ENCODE measurements at regions not wholly inside any gene's neighbourhood (a gene's known extent, or its start where the extent isn't known, plus 50 kb on each side); places are given as distances from the start of the nearest gene placed in this dataset.

DNA sequence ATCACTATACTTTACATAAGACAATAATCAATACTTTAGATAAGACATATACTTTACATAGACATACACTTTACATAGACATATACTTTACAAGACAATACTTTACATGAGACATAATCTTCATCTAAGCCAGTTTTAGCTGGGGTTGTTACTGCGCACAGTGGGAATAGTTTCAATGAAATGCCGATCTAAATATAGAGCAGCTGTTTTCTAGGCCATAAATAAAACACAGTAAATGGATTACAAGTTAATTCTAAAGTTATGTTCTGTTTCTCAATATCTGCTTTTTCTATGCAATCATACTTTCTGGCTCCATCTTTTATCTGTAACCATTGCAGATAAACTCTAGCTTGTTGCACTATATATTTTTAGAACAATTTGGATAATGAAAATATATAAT, 1470.6 kb upstream of the PABPC4L start:
- H2BK120ac ChIP-seq (ENCODE audit: low read depth, low read length) = no peak overlapping the region
- H3K27ac ChIP-seq (ENCODE audit: insufficient read depth, low read length) = no peak overlapping the region
- DNase-seq (no peak), ATAC-seq (ENCODE audit: low read depth) (no peak)
- no peak overlapping the region for H2AFZ ChIP-seq (replicated peaks; ENCODE audit: low read length, poor library complexity)
- no peak overlapping the region for H2BK5ac ChIP-seq (ENCODE audit: low read depth, low read length, poor library complexity, severe bottlenecking)
- H3K4me1 ChIP-seq (ENCODE audit: control insufficient read depth, insufficient read depth, low read length) = no peaks in the 10 kb centered on the region
- no peak overlapping the region for H4K91ac ChIP-seq (ENCODE audit: insufficient read depth, low read depth, low read length)
- no peak overlapping the region for H2AK9ac ChIP-seq (replicated peaks; ENCODE audit: low read depth, low read length, poor library complexity)
- no peak overlapping the region for H3K4me2 ChIP-seq (ENCODE audit: low read depth, low read length)
- H2AK5ac ChIP-seq (ENCODE audit: low read depth, low read length) = no peak overlapping the region
- H3K27me3 ChIP-seq (ENCODE audit: control insufficient read depth, insufficient read depth, low read length) = no peaks in the 10 kb centered on the region
- TF ChIP-seq SMC3 (IDR thresholded peaks at IDR 0.05; ENCODE audit: low read depth, low read length) (no peak), RAD21 (IDR thresholded peaks at IDR 0.05; ENCODE audit: low read length) (no peak), CHD1 (IDR thresholded peaks at IDR 0.05; ENCODE audit: low read depth, low read length) (no peak)
- dilution Hi-C loops (cut with HindIII; ENCODE audit: low sequenced_read_pairs, unreplicated experiment) (no loop called here), intact Hi-C loops (cut with micrococcal nuclease) (no loop called here), in situ Hi-C loops (cut with MboI; ENCODE audit: low sequenced_read_pairs) (no loop called here)
- H3K9me3 ChIP-seq (ENCODE audit: control insufficient read depth, insufficient read depth, low read length) = no peaks in the 10 kb centered on the region
- no peak overlapping the region for H3K4me3 ChIP-seq (ENCODE audit: insufficient read depth, low read depth, low read length)
- no peak overlapping the region for H2BK20ac ChIP-seq (ENCODE audit: low read depth, low read length)
- H3K4ac ChIP-seq (ENCODE audit: low read depth, low read length) = no peak overlapping the region
- no peak overlapping the region for H3K18ac ChIP-seq (ENCODE audit: low read depth, low read length)
- H3K9ac ChIP-seq (ENCODE audit: low read depth, low read length) = no peak overlapping the region
- BruUV-seq (replicated peaks) = no TSS peak
- no peak overlapping the region for H3K14ac ChIP-seq (replicated peaks; ENCODE audit: low read depth, low read length)
- no peaks in the 10 kb centered on the region for H3K9me1 ChIP-seq (ENCODE audit: insufficient read depth, low read length)
- H4K20me1 ChIP-seq (ENCODE audit: insufficient read depth, low read length) = no peaks in the 10 kb centered on the region
- H4K5ac ChIP-seq (ENCODE audit: low read depth, low read length) = no peak overlapping the region
- H3K56ac ChIP-seq (ENCODE audit: extremely low read depth, insufficient read depth, low read length) = no peak overlapping the region
- no CpG with 5 or more reads among the region's 2 CpGs for WGBS, 2 experiments (ENCODE audit: extremely low coverage in 2 of 2, insufficient read length in 1 of 2)
- no peak overlapping the region for H4K8ac ChIP-seq (ENCODE audit: low read depth in 2 of 2, low read length in 2 of 2)
- no peak overlapping the region for H2BK15ac ChIP-seq (ENCODE audit: low read depth, low read length)
- no peaks in the 10 kb centered on the region for H3K79me1 ChIP-seq (ENCODE audit: low read depth in 1 of 2, low read length in 2 of 2)
- no peaks in the 10 kb centered on the region for H3K36me3 ChIP-seq (ENCODE audit: control insufficient read depth, insufficient read depth, low read length)
- POLR2A ChIA-PET (ENCODE audit: unreplicated experiment) = no interaction called here
- CTCF ChIA-PET = no interaction called here
- no peak overlapping the region for H3K23ac ChIP-seq (ENCODE audit: low read depth, low read length)

Measured in IMR-90 (cell line).